HG03196 (cell line): ENCODE measurements at regions not wholly inside any gene's neighbourhood (a gene's known extent, or its start where the extent isn't known, plus 50 kb on each side); places are given as distances from the start of the nearest gene placed in this dataset.

Experiments
- ATAC-seq: cut with Tn5 transposase; IDR thresholded peaks from one replicate; pipeline ENCODE4 v1.9.1; 2021; ENCODE audit not compliant: unreplicated experiment

DNA sequence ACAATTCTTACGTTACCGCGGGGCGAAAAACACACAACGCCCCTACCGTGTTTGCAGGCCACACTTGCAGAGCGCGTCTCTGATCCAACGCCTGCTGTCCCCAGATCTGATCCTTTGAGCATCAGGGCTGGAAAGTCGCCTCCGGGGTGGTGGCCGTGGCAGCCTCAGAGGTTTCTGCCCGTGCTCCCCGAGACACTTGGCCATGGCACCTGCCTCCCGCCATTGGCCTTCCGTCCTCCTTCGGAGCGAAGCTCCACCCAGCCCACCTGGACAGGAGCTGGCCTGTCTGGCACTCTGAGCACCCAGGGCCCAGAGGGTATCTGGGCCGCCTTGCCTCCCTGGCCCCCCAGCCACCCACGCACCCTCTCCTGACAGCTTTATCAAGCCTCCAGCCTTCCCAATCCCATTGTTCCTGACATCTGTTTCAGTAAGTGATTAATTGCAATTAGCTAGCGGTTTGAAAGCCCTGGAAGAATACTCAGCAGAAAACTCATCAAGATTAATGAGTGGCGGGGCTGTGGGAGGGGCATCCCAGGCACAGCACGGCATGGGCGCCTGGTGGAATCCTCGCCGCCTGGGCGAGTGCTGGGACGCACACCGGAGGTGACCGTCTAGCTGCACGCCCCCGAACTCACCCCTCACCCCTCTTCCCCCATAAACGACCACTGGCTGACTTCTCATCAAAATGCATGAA is 181.5 kb upstream of the GSE1 start:
- ATAC-seq, result no peak

DNA sequence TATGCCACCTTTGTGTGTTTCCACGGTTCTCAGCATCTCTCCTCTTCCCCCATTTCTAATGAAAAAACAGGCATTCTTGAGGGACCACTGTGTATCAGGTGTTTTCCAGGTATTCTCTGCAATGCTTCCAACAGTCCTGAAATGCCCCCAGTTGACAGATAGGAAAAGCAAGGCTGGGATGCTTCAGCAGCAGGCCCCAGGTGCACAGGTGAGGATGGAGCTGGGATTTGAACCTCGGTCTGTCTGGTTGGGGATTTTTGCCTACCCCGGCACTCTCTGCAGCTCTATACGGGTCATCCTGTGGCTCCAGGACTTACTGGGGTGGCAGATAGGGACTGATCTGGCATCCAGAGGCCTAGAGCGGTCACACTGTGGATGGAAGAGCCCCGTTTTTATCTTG is 180.5 kb upstream of the GSE1 start:
- ATAC-seq, result no peak

DNA sequence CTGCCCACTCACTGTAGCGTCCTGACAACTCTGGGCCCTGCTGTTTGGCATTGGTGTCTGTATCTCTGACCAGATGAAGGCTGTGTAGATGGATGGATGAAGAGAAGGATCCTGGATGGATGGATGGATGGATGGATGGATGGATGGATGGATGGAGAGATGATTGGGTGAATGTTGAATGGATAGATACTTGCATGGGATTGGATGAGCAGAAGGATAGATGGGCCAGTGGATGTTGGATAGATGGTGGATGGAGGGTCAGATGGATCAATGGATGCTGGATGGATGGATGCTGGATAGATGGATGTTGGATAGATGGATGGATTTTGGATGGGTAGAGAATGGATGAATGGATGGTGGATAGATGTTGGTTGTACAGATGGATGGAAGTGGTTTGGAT is 179.6 kb upstream of the GSE1 start:
- ATAC-seq, result no peak

DNA sequence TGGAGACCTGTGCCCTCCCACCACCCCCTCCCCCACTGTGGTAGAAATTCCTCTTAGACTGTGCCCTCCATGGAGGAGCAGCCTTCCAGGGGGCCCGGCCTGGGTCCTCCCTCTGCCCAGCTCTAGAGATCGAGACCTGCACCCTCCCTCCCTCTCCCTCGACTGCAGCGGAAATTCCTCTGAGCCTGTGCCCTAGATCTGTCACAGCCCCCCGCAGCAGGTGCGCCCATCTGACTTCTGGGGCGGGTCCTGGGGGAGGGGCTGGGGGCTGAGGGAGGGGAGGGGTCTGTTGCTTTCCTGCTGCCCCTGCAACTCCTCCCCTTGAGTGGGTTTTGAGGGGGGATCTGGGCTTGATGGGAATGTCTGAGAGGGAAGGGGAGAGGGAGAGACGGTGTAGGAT is 177.8 kb upstream of the GSE1 start:
- ATAC-seq, result no peak

DNA sequence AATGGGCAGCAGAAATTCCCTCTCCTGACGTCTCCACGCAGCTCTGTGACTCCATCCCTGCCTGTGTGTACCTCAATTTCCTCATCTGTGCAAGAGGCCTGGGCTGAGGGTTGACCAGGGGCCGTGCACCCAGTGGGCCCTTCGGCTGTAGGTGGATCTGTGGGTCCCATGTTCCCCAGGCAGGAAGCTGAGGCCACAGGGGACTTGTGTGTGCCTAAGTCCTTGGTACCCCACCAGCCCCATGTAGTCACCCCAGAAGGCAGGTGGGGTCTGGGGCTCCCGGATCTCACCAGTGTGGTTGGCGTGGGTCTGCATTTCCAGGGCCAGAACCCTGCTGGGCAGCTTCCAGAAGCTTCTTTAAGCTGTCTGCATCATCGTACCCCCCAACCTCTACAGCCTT is 177.4 kb upstream of the GSE1 start:
- no peak for ATAC-seq

DNA sequence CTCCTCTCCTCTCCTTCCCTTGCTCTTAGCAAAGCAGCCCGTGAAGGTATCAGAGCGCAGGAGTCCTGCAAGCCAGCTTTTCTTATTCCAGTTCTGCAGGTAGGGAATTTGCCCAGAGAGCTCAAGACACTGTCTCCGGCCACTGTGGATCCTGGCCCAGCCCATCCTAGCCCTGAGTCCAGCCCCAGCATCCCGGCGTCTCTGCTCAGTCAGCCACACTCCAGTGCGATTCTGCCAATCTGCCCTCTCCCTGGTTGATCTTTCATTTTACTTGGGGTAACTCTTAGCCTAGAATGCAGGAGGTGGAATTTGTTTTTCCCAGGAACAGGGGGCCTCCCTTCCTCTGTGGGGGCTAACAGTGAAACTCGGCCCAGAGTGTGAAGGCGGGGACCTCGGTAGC is 176.9 kb upstream of the GSE1 start:
- ATAC-seq, result no peak

DNA sequence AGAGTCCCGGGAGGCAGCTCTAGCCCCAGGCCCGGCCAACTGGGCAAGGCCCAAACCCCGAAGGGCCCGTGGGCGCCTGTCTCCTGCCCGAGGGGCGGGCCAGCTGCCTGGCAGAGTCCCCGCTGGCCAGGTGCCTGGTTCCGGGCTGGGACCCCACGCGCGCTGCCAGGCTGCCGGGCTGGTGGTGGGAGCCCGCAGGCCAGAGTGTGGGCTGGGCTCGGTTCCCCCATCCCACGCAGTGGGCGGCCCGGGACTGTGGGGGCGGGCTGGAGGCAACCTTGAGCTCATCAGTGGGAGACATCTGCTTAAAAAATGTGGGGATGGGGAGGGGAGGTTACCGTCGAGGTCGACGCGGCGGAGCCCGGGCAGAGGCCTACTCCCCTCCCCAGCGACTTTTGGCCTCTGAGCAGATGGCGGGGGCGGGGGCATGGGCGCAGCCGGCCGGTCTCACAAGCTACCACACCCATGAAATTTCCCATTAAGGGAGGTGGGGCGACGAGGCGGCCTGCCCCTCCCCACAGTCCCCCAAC is 176.4 kb upstream of the GSE1 start:
- ATAC-seq, result no peak

DNA sequence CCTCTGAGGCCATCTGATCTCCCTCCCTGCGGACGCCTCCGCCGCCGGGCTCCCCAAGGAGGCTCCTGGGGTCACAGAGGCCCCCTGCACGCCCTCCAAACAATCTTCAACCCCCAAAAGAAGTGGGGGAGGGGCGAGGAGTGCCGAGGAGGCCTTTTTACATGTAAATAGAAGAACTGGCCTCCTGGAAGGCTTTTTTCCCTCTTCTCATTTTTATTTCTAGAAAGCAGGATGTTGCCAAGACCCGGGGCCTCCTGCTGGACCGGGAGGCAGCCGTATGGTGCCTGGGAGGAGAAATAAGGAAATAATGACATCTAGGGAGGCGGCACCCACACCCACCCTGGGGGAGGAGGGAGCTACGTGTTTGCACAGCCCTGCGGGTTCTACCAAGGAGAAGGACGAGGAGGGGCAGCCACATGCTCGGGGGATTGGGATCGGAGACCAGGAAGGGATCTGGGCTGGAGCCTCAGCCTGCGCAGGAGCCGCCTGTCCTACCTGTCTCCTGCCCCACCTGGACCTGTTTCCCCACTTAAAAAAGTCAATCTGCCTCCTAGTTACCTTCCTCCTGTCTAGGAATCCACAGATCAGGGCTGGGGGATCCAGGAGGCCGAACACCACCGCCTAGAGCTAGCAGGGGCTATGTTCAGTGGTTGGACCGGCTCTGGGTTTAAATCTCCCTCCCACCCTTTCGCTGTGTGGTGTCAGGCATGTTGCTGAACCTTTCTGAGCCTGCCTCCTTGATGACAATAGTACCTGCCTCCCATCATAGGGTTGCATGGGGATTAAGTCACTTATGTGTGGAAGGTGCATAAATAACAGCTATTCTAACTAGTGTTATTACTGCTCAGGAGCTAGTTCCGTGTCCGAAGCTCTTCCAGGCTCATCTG is 175.7 kb upstream of the GSE1 start:
- ATAC-seq, result no peak

DNA sequence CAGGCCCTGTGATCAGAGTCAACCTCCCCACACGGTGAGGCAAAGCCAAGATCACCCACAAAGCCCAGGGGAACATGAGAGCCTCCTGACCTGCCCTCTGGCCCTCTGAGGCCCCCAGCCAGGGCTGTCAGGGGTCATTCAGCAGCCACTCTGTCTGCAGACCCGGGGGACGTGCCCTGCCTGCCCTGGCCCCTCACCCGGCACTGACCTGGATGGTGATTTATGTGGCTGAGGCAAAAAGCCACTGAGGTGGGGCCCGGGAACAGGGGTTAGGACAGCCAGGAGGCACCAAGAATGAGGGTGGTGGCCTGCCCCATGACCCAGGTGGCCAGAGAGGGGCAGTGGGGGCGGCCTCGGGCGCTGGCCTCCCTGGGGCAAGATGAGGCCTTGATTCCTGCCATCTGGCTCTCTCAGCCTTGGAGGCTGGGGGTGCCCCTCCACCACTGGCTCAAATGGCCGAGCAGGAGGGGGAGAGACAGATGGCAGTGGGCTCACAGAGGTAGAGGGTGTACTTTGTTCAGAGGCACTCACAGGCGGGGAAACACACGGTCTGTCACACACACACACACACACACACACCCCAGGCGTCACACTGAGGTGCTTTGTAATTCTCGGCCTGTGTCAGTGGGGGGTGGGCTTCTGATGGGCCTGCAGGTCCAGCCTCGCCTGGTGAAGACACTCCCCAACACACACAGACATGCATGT is 174.0 kb upstream of the GSE1 start:
- no peak for ATAC-seq

DNA sequence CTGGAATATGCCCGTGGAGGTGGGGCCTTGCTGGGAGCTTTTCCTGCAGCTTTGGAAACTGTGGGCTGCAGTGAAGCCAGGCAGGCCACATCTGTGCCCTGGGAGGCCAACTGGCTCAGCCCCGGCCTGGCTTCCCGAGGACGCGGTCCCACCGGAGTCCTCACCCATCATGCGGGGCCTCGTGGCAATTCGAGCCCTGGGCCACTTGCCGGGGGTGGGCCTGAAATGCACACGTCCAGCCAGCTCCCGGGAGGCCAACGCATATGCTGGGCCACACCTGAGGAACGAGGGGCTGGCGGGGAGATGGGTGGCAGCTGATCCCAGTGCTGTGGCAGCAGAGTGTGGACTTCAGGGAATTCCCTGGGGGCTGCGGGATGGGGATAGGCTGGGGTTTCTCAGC is 172.4 kb upstream of the GSE1 start:
- ATAC-seq, result no peak

DNA sequence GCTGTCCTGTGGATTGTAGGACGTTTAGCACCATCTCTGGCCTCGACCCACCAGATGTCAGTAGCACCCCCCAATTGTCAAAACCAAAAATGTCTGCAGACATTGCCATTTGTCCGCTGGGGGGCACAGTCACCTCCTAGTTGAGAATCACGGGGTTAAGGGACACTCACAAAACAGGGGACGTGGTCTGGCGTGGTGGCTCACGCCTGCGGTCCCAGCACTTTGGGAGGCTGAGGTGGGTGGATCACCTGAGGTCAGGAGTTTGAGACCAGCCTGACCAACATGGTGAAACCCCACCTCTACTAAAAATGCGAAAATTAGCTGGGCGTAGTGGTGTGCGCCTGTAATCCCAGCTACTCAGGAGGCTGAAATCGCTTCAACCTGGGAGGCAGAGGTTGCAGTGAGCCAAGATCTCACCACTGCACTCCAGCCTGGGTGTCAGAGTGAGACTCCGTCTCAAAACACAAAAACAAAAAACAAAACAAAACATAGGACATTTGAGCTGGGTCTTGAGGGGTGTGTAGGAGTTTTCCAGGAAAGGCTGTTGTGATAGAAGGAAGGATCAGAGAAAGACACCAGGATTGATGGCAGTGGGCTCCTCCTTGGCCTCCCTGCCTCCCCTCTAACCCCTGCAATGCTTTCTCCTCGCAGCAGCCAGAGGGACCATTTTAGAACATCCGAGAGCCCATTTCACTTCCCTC is 171.8 kb upstream of the GSE1 start:
- no peak for ATAC-seq

DNA sequence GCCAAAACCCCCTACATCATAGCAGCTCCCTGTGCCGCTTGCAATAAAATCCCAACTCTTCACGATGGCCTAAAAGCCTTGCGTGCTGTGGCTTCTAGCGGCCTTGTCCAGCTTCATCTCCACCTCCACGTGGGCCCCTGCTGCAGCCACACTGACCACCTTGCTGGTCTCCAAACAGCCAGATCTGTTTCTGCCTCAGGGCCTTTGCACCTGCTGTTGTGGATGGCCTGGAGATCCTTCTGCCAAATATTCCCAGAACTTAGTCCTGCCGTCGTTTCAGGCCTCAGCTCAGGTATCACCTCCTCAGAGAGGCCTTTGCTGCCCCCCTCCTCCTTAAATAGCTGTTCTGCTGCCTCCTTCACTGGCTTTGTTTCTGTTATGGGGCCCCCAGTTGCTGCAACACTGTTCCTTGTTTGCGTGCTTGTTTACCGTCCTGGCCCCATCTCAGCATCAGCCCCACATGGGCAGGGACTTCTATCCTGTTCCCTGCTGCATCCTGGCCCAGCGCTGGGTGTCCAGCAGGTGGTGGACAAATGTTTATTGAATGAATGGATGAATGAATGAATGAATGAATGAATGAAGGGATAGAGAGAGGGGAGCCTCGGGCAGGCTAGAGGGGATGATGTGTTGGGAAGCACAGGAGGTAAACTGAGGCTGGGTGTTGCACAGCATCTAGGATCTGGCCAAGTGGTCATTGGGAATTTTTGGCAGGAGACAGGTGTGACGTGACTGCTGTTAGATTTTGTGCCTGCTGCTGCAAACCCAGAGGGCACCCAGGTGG is 171.0 kb upstream of the GSE1 start:
- ATAC-seq, result no peak

DNA sequence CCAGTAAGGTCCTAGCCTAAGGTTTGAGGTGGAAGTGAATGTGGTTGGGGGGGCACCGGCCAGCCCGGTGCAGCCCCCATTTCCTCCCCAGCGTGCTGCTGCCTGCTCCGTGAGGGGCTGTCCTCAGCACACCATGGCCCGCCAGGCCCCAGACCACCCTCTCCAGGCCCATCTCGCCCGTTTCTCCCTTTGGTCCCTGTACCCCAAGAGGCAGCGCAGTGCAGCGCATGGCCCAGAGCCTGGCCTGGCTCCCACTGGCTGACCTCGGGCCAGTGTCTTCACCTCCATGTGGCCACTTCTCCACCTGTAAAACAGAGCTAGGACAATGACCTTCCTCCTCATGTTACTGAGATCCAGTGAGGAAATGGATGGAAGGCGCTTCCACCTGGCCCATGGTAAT is 170.0 kb upstream of the GSE1 start:
- no peak for ATAC-seq

DNA sequence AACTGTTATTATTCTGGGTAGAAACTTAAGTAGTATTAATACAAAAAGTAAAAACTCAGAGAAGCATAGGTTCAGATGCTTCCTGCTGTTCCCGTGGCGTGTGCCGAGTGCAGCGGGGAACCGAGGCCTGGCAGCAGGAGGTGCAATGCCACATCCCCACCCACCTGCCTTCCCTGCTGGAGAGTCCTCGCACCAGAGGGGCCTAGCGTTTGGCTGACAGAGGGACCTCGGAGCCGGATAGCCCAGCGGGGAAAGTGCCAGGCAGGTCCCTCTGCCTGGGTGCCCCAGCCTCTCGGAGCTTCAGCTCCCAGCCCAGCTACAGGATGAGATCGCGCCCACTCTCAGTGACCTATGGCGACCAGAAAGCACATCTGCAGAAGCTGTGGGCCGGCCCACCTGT is 169.6 kb upstream of the GSE1 start:
- no peak for ATAC-seq

DNA sequence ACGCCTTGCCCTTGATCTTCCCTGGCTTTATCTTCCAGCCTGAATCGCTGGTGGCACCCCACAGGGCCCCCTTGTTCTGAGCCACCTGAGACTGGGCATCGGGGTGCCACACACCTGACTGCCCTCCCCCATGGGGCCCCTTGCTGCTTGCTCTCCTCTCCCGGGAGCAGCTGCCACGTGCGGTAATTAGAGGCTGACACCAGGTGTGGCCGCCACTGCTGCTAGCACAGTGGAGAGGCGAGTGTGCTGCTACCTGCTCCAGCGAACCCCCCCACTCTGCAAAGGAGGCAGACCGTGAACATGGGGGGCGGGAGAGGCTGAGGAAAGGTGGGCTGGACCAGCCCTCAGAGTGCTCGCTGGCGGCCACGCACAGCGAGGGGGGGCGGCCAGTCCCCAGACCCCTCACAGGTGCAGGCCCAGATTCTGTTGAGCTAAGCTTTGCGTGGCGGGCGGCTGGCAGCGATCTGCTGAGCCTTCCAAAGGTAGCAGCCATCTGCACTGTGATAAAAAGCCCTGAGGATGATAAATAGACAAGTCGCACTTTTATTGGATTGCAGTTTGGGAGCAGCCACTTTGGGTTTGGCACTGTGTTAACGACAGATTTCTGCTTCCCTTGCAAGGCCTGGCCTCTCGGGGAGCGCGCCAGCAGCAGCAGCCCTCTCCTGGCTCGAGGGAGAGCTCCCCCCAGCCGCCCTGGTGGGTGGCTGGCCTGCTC is 167.9 kb upstream of the GSE1 start:
- no peak for ATAC-seq

DNA sequence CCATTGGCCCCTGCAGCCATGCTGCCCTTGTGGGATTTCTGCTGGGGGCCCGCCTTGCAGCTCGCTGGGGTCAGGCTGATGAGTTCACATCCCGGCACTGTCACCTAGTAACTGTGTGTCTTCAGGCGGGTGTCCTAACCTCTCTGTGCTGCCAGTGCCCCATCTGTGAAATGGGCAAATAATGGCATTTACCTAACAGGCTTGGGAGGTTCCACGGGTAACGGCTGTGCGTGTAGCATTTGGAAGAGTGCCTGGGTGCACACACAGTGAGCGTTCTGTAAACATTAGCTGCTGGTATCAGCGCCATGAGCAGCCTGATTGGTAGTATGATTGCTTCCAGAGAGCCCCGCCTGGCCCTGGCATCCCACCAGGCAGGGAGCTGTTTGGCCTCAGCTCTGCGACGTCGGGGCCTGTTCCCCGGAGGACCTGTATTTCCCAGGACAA is 167.3 kb upstream of the GSE1 start:
- no peak for ATAC-seq

DNA sequence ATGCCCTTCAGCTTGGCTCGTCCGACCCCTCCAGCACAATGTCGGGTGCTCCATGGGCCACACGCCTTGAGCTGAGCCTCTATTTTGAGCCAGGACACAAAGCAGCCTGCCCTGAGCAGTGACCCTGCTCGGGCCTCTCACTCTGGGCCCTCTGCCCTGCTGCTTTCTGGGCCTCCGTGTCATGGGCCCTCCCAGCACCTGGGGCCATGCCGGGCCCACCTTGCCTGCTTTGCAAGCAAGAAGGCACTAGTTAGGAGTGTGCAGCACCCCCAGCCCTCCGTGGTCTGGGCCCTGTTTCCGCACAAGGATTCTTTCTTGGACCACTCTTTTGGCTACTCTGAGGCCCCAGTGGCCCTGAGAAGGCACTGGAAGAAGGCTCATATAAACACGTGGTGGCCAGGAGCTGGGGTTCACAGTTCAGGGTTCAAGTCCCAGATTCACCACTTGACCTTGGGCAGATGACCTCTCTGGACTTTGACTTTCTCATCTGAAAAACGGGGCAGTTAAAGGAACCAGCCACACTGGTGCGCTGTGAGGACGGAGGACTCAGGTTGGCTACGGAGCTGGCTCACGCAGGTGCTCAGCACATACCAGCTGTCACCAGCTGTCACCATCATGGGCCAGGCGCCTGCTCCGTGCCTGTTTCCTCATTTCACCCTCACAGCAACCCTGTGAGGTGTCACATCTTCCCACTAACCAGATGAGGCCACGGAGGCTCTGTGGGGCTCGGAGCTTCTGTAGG is 166.0 kb upstream of the GSE1 start:
- peak; percentile 48 for ATAC-seq

DNA sequence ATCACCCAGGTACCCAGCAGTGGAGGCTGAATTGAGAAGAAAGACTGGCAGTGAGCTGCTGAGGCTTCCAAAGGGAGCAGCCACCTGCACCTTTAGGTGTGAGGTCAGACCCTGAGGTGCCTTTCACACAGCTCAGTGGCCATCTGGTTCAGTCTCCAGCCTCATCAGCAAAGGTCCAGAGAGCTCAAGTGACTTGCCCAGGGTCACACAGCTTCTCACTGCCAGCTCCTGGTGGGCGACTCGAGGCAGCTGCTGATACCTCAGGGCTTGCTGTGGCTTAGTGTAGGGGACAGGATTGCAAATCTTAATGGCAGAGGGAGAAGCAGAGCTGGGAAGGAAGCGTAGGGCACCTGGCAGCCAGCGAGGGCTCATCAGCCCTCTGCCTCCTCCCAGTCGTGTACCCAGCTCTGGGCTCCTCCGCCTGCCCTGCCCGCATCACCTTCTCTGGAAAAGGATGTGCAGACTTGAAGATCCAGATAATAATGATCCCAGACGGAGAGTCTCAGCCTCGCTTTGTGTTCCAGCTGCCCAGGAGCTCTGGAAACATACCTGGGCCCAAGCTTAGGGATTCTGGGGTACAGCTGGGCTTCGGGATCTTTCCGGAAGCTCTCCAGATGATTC is 165.3 kb upstream of the GSE1 start:
- no peak for ATAC-seq
